WTC11 (cell line): ENCODE measurements at regions not wholly inside any gene's neighbourhood (a gene's known extent, or its start where the extent isn't known, plus 50 kb on each side); places are given as distances from the start of the nearest gene placed in this dataset.

Source experiments
- ATAC-seq: fragments of 200-7000 bp; cut with Tn5 transposase; 2 replicates; pipeline ENCODE4 v1.10.0; 2021; ENCODE audit warnings: mild to moderate bottlenecking, moderate library complexity
- CTCF ChIA-PET: fragments of 300-600 bp; sonication (Branson Sonifier 250); formaldehyde crosslinking; loops from one replicate; lab custom pipeline; 2021; ENCODE audit warnings: antibody characterized with exemption; lab: Charles Lee
- POLR2A ChIA-PET: fragments of 350-600 bp; sonication (Branson Sonifier 250); formaldehyde crosslinking; loops from one replicate; lab custom pipeline; 2021; ENCODE audit warnings: antibody characterized with exemption; lab: Charles Lee
- DNase-seq: peaks from one replicate; pipeline ENCODE4 v3.0.0; 2021; ENCODE audit warnings: low spot score
- H3K27ac Mint-ChIP-seq: 2 replicates; pipeline ENCODE4 v1.8.0; 2021; ENCODE audit warnings: mixed read lengths
- H3K27me3 Mint-ChIP-seq: 2 replicates; pipeline ENCODE4 v1.8.0; 2021; ENCODE audit warnings: low read depth, mild to moderate bottlenecking, moderate library complexity, mixed read lengths
- H3K36me3 Mint-ChIP-seq: 2 replicates; pipeline ENCODE4 v1.8.0; 2021; ENCODE audit warnings: mixed read lengths
- H3K4me1 Mint-ChIP-seq: 2 replicates; pipeline ENCODE4 v1.8.0; 2022; ENCODE audit warnings: mixed read lengths
- H3K4me3 Mint-ChIP-seq: 2 replicates; pipeline ENCODE4 v1.8.0; 2021; ENCODE audit warnings: mild to moderate bottlenecking, moderate library complexity, mixed read lengths
- H3K9me3 Mint-ChIP-seq: 2 replicates; pipeline ENCODE4 v1.8.0; 2021; ENCODE audit warnings: mixed read lengths
- CDX4 ChIP-seq: fragments of 250-450 bp; sonication (Bioruptor Pico); IDR thresholded peaks from 2 replicates; pipeline ENCODE4 v1.9.0; 2021; ENCODE audit warnings: moderate library complexity, mild to moderate bottlenecking, inconsistent platforms, borderline replicate concordance
- CREM ChIP-seq: sonication (generic); formaldehyde crosslinking; IDR thresholded peaks from 2 replicates; pipeline ENCODE4 v1.8.1; 2022; ENCODE audit warnings: mild to moderate bottlenecking, missing genetic modification reagents, moderate library complexity
- E2F1 ChIP-seq: sonication (generic); formaldehyde crosslinking; IDR thresholded peaks from 2 replicates; pipeline ENCODE4 v1.8.0; 2022; ENCODE audit warnings: mild to moderate bottlenecking, missing genetic modification reagents
- ELF4 ChIP-seq: sonication (generic); formaldehyde crosslinking; IDR thresholded peaks from 2 replicates; pipeline ENCODE4 v1.8.1; 2022; ENCODE audit warnings: low read depth, mild to moderate bottlenecking, moderate library complexity, missing genetic modification reagents
- FOXP4 ChIP-seq: sonication (generic); formaldehyde crosslinking; IDR thresholded peaks from 2 replicates; pipeline ENCODE4 v1.8.0; 2022; ENCODE audit warnings: mild to moderate bottlenecking, missing genetic modification reagents
- GABPB1 ChIP-seq: sonication (generic); formaldehyde crosslinking; IDR thresholded peaks from 2 replicates; pipeline ENCODE4 v1.8.1; 2023; ENCODE audit warnings: mild to moderate bottlenecking, missing genetic modification reagents
- IRF1 ChIP-seq: sonication (generic); formaldehyde crosslinking; IDR thresholded peaks from 2 replicates; pipeline ENCODE4 v1.8.0; 2023; ENCODE audit warnings: missing genetic modification reagents
- KAT7 ChIP-seq: sonication (generic); formaldehyde crosslinking; IDR thresholded peaks from 2 replicates; pipeline ENCODE4 v1.8.1; 2023; ENCODE audit warnings: missing genetic modification reagents, mild to moderate bottlenecking, borderline replicate concordance
- MYBL2 ChIP-seq: sonication (generic); formaldehyde crosslinking; IDR thresholded peaks from 2 replicates; pipeline ENCODE4 v1.8.1; 2023; ENCODE audit warnings: mild to moderate bottlenecking, moderate library complexity, missing genetic modification reagents
- NFATC4 ChIP-seq: fragments of 250-450 bp; sonication (Bioruptor Pico); IDR thresholded peaks from 2 replicates; pipeline ENCODE4 v1.9.0; 2021; ENCODE audit warnings: mild to moderate bottlenecking
- NR2C2 ChIP-seq: sonication (generic); formaldehyde crosslinking; IDR thresholded peaks from 2 replicates; pipeline ENCODE4 v1.8.0; 2022; ENCODE audit warnings: mild to moderate bottlenecking, missing genetic modification reagents
- PRDM15 ChIP-seq: sonication (generic); formaldehyde crosslinking; IDR thresholded peaks from 2 replicates; pipeline ENCODE4 v1.8.0; 2022; ENCODE audit warnings: missing genetic modification reagents
- PREB ChIP-seq: sonication (generic); formaldehyde crosslinking; IDR thresholded peaks from 2 replicates; pipeline ENCODE4 v1.8.1; 2022; ENCODE audit warnings: mild to moderate bottlenecking, missing genetic modification reagents, moderate library complexity, borderline replicate concordance
- RELA ChIP-seq: sonication (generic); formaldehyde crosslinking; IDR thresholded peaks from 2 replicates; pipeline ENCODE4 v1.8.1; 2022; ENCODE audit warnings: missing genetic modification reagents, mild to moderate bottlenecking, borderline replicate concordance
- SP1 ChIP-seq: sonication (generic); formaldehyde crosslinking; conservative IDR thresholded peaks from 2 replicates; pipeline ENCODE4 v1.8.1; 2022; ENCODE audit warnings: missing genetic modification reagents
- TCF7 ChIP-seq: sonication (generic); formaldehyde crosslinking; IDR thresholded peaks from 2 replicates; pipeline ENCODE4 v1.8.0; 2022; ENCODE audit warnings: mild to moderate bottlenecking, low read depth, missing genetic modification reagents, moderate library complexity
- ZBTB43 ChIP-seq: sonication (generic); formaldehyde crosslinking; IDR thresholded peaks from 2 replicates; pipeline ENCODE4 v1.8.1; 2023; ENCODE audit warnings: mild to moderate bottlenecking, missing genetic modification reagents
- ZNF121 ChIP-seq: sonication (generic); formaldehyde crosslinking; IDR thresholded peaks from 2 replicates; pipeline ENCODE4 v1.8.0; 2023; ENCODE audit warnings: missing genetic modification reagents
- ZNF232 ChIP-seq: sonication (generic); formaldehyde crosslinking; IDR thresholded peaks from 2 replicates; pipeline ENCODE4 v1.8.0; 2022; ENCODE audit warnings: mild to moderate bottlenecking, missing genetic modification reagents
- ZNF317 ChIP-seq: sonication (generic); formaldehyde crosslinking; IDR thresholded peaks from 2 replicates; pipeline ENCODE4 v1.8.1; 2023; ENCODE audit warnings: low read depth, mild to moderate bottlenecking, moderate library complexity, missing genetic modification reagents, borderline replicate concordance
- ZNF416 ChIP-seq: fragments of 250-450 bp; sonication (Bioruptor Pico); IDR thresholded peaks from 2 replicates; pipeline ENCODE4 v1.9.0; 2021; ENCODE audit warnings: mild to moderate bottlenecking, inconsistent platforms
- ZNF512 ChIP-seq: sonication (generic); formaldehyde crosslinking; IDR thresholded peaks from 2 replicates; pipeline ENCODE4 v1.8.1; 2022; ENCODE audit warnings: missing genetic modification reagents, borderline replicate concordance

GRCh38 chr21:36254106-36254941 lies 65.7 kb upstream of the MORC3 start:
- Mint-ChIP-seq H3K4me3 (no peak overlapping the region), H3K27me3 (no peaks in the 10 kb centered on the region), H3K9me3 (no peaks in the 10 kb centered on the region), H3K4me1 (peaks cover 32% of the 10 kb centered on the region), H3K36me3 (no peaks in the 10 kb centered on the region), H3K27ac (peak overlapping the region; percentile 94)
- CTCF ChIA-PET: interaction anchor here (0.6 to 1.6 kb wide), 10 partner anchors 9 to 164 kb away, joined by 3 to 4 read pairs (median 3); no protein-coding TSS in a partner anchor
- no peak for TF ChIP-seq CDX4 (CRISPR knock-in tag)
- TF ChIP-seq NFATC4 (CRISPR knock-in tag): no peak
- no peak for TF ChIP-seq ZNF121 (CRISPR knock-in tag)
- TF ChIP-seq ELF4 (CRISPR knock-in tag): no peak
- TF ChIP-seq MYBL2: no peak
- TF ChIP-seq PREB: no peak
- TF ChIP-seq E2F1 (CRISPR knock-in tag): no peak
- POLR2A ChIA-PET: no interaction called here
- peak; percentile 73 for ATAC-seq
- no peak for DNase-seq

- DNase-seq (no peak), ATAC-seq (no peak)
- Mint-ChIP-seq H3K4me1 (peaks cover 27% of the 10 kb centered on the region), H3K4me3 (no peak overlapping the region), H3K36me3 (no peaks in the 10 kb centered on the region), H3K27ac (no peak overlapping the region), H3K9me3 (no peaks in the 10 kb centered on the region), H3K27me3 (no peaks in the 10 kb centered on the region)
- CTCF ChIA-PET: interaction anchor here (1.2 to 1.6 kb wide), 2 partner anchors 10 to 130 kb away, joined by 4 read pairs; no protein-coding TSS in a partner anchor
- POLR2A ChIA-PET: no interaction called here
- no peak for TF ChIP-seq ZNF121 (CRISPR knock-in tag)
- no peak for TF ChIP-seq KAT7 (CRISPR knock-in tag)
- TF ChIP-seq ZNF232 (CRISPR knock-in tag): no peak
- no peak for TF ChIP-seq FOXP4 (CRISPR knock-in tag)
- TF ChIP-seq SP1 (CRISPR knock-in tag): no peak
- TF ChIP-seq TCF7 (CRISPR knock-in tag): no peak
- TF ChIP-seq RELA (CRISPR knock-in tag): no peak
- TF ChIP-seq GABPB1 (CRISPR knock-in tag): no peak
- TF ChIP-seq ZNF416 (CRISPR knock-in tag): no peak
- no peak for TF ChIP-seq ZBTB43 (CRISPR knock-in tag)
- TF ChIP-seq ZNF317 (CRISPR knock-in tag): no peak
- no peak for TF ChIP-seq IRF1 (CRISPR knock-in tag)
- no peak for TF ChIP-seq CREM (CRISPR knock-in tag)
- no peak for TF ChIP-seq ZNF512 (CRISPR knock-in tag)
- no peak for TF ChIP-seq NR2C2
- TF ChIP-seq PRDM15: no peak
Observed at GRCh38 chr21:36255663-36256062, 64.3 kb upstream of the MORC3 start.
